ENCODE measurements at regions not wholly inside any gene's neighbourhood (a gene's known extent, or its start where the extent isn't known, plus 50 kb on each side); places are given as distances from the start of the nearest gene placed in this dataset.
A peak's percentile ranks its signal among the peaks of the same experiment; 100 is the strongest.

DNA sequence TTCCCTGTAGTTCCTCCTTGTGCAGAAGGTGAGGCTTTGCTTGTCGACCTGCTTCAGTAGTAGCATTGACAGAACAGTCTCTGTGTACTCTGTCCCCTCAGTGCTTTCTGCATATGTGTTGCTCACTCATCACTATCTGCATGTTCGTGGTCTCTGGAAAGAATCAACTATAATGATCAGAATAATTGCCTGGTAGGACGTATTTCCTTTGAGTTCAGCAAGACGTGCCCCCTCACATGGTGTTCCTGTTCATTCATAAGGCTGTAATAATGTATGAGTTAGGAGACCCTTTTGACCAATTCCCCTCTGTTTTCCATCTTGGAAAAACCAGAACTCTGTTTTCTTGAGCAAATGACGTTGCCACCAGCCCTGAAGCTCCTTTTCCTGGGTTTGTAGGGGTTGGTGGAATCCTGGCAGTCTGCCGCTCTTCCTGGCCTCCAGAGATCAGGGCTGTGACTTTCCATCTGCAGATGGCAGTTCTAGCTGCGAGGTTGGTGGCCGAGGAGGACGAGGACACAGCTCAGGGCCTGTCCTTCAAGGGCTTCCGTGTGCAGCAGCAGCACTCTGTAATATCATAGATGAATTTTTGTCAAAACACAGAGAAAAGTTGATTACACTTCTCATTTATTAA, 61.9 kb downstream of the EXOSC2 start:
- no peak for DNase-seq

DNA sequence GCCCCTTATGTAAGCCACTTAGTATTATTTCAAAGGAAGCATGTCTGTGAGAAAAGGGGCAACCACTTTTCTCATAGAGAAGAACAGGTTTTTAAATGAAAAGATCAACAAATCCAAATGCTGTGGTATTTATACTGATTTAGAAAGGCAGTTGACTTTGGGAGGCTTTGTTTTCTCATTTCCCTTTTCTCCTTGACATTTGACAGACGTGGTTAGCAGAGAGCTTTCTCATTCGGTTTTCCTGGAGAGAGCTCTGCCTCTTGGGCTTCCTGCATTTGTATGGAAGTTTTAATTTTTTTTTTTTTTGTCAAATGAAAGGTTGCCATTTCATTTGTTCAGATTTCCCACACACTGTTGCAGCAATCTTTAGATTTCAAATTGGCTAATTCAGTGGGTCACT, 62.5 kb downstream of the EXOSC2 start:
- no peak for DNase-seq

- no peak for DNase-seq
Measured at GRCh38 chr9:130756455-130757152, 63.0 kb downstream of the EXOSC2 start.

DNA sequence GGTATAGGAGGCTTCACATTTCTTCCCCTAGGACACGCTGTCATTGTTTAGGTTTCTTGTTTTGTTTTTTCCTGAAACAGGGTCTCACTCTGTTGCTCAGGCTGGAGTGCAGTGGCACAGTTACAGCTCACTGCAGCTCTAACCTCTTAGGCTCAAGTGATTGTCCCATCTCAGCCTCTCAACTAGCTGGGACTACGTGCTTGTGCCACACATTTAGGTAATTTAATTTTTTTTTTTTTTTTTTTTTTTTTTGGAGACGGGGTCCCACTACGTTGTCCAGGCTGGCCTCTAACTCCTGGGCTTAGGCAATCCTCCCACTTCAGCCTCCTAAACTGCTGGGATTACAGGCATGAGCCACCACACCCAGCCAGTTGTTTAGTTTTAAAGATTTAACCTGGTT, 66.2 kb downstream of the EXOSC2 start:
- no peak for DNase-seq

DNA sequence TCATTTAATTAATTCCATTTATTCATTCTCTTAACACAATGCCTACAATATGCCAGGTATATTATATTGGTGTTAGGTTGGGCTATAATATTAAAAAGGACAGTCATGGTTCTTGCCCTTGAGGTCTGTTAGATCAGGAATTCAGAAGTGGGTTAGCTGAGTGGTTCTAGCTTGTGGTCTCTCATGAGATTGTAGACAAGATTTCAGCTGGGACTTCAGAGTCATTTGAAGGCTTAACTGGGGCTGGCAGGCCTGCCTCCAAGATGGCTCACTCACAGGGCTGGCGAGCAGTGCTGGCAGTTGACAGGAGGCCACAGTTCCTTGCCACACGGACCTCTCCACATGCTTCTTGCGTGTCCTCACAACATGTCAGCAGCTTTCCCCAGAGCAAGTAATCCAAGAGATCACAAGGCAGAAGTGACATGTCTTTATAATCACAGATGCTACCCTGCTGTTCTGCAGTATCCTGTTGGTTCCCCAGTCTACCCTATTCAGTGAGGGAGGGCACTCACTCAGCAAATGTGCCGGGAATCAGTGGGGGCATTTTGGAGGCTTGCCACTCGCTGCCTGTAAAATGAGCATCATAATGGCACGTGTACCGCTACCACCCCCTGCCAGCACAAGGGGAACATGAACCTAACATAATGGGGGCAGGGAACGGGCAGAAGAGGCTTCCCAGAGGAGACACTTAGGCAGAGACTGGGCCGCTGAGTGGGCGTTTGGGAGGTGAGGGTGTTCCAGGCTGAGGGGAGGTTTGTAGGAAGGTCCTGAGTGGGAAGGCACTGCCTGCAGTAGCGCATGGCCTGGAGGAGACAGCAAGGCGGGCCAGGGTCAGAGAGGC, 70.0 kb downstream of the EXOSC2 start:
- DNase-seq, result no peak

GRCh38 chr9:130765137-130766020, 69.7 kb upstream of the ABL1 start:
- DNase-seq, result no peak

DNA sequence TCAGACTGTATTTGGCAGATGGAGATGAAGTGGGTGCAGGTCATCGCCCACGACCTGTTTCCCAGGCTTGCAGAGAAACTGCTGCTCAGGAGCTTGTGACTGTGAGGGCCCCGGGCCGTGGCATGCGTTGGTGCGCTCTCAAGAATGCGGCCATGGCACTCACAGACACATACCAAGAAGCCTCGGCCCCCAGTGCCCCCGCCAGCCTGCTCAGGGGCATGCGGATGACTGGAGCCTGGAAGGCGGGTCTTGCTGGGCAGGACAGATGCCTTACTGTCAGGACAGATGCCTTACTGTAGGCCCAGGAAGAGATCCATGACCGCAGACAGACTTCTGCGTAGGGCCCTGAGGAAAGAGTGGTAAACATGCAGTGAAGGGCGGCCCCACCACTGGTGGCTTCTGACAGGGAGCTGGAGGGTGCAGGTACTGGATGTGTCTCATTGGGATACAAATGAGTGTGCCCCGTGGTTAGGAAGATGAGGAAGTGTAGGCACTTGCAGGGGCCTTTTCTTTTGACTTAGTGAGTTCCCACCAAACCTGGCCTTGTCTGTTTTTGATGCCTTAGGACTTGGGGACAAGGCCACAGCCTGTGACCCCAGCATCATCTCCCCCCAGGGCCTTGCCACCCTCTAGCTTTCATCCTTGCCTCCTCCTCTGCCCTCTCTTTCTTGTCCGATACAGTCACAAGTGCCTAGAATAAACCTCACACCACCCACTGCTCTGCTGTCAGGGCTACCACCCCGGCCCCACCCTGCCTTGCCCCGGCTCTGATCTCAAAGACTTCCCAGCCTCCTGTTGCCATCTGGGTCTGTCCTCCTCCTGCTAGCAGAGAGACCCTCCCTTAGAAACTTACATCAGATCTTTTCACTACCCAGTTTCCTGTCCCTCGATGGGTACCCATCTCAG, 68.8 kb upstream of the ABL1 start:
- no peak for DNase-seq

GRCh38 chr9:130766927-130767307, 68.1 kb upstream of the ABL1 start:
- no peak for DNase-seq

DNA sequence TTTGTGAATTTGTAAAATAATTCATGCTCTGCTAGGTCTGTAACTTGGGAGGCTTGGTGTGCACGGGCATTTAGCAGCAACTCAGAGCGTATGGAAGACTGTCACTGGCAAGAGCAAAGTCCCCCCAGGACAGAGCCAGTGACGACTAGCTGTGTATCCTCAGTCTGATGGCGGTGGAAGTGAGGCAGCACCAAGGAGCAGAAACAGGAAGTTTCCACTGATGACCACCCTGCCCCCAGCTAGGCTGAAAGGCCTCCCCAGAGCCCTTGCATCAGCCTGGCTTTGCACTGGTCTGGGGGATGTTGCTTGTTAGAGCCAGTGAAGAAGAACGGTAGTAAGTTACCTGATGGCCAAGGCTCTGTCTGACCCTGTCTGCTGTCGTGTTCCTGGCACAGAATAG, 66.8 kb upstream of the ABL1 start:
- DNase-seq, result no peak

- no peak for DNase-seq
Measured at GRCh38 chr9:130768891-130769403, 66.1 kb upstream of the ABL1 start.

DNA sequence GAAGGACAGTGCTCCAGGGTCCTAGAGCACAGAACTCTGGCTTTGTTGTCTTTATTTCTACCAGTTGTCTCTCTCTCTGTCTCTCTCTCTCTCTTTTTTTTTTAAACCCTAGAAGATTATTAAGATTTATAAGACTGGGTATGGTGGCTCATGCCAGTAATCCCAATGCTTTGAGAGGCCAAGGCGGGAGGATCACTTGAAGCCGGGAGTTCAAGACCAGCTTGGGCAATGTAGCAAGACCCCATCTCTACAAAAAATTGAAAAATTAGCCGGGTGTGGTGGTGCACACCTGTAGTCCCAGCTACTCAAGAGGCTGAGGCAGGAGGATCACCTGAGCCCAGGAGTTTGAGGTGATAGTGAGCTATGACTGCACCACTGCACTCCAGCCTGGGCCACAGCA, 65.0 kb upstream of the ABL1 start:
- no peak for DNase-seq

DNA sequence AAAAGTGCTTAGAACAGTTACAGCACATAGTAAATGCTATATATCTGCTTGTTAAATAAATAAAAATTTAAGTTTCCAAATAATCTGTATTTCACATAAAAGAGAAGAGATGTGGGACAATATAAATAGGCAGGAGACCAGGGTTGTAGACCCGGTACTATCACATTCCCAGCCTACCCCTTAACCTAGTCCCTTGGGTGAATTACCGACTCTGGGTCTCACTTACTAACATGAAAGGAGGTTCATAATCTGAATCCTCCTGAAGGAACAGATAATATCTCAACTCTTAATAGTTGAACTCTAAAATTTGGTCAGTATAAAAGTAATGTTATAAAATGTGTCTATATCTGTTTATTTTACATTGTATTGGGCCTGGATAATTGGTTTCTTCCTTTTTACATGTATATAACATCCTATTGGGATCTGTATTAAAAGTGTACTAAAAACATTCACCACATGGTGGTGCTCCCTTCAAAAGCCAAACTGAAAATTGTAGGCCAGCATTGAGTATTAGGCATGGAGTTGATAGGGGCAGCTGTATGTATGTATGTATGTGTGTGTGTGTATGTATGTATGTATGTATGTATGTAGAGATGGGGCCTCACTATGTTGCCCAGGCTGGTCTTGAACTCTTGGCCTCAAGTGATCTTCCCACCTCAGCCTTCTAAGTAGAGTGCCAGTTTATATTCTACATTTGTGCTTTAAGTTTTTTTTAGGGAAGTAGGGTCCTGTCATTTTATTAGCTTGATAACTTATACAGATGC, 64.2 kb upstream of the ABL1 start:
- peak; percentile 16 for DNase-seq

DNA sequence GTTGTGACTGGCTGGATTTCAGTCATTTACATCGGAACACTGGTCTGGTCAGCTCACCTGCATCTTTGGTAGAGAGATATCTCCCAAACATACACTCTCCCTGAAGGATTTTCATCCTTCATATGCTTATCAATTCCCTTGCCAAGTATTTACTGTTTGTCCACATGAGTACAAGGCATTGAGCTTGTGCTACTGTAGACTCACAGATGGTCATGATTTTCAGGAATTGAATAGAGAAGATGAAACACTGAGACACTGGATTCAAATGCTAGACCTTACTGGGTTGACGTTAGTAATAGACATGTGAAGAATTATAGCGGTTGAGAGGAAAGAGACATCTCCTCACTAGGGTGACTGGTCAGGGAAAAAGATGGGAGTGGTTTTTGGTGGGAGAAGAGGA, 62.9 kb upstream of the ABL1 start:
- no peak for DNase-seq

DNA sequence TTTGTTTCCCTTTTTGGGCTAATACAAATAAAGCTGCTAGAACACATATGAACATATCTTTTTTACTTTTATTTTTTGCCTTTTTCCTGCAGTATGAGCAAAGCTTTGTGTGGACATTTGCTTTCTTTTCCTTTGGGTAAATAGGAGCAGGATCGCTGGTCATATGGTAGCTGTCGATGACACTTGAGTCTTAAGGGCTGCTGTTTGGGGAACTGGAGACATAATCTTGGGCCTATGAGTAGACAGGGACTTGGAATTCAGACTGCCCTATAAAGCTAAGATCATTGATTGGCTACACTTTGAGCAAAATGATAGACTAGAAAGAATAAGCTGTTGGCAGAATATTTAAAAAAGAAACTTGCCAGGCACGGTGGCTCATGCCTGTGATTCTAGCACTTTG, 60.9 kb upstream of the ABL1 start:
- no peak for DNase-seq

DNA sequence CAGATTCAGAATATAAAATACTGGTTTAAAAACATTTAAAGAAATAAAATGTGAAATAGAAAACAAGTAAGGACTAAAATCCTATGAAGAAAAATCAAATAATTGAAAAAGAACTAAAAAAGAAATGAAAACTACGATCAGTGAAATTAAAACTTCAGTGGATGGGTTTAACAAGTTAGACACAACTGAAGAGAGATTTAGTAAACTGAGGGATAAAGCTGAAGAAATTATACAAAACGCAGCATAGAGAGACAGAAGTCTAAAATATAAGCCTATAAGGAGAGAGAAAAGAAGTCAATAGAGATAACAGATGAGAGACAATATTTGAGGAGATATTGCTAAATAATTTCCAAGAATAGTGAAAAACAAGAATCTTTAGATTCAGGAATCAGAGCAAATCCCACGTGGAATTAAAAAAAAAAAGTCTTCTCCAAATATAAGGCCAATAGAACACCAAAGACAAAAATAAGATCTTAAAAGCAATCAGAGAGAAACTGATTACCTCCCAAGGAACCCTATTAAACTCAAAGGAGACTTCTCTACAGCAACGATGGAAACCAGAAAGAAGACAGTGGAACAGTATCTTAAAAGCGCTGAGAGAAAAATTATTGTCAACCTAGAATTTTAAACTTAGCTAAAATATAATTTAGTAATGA, 59.6 kb upstream of the ABL1 start:
- no peak for DNase-seq

DNA sequence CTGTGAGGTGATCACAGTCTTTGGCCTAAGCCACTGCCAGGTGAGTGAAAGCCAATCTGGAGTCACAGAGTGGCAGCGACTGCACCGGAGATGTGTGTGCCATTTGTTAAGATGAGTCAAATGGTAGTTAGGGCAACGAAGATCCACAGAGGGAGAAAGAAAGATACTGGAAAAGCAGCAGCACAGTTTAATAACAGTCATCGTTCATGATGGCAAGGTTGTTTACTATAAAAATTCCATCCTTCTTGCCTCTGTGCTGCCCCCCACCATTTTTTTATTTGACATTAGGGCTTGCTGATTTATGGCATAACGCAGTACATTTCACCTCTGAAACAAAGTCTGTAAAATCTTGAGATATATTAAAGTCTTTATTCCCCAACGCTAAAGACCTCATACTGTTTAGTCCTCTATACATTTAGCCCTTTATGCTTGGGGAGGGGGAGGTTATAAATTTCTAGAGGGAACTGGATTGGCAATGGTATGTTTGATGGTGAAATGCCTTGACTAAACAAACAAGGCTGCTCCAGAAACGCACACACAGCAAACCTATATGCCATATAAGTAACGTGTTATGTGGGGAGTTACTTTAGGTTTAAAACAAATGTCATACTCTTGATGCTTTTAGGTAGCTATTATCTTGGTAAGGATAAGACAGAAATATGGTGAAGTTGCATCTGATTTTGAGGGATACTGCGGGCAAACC, 55.8 kb upstream of the ABL1 start:
- no peak for DNase-seq

- no peak for DNase-seq
Measured at GRCh38 chr9:130780415-130780814, 54.6 kb upstream of the ABL1 start.

GRCh38 chr9:130780865-130781504, 54.1 kb upstream of the ABL1 start:
- no peak for DNase-seq

DNA sequence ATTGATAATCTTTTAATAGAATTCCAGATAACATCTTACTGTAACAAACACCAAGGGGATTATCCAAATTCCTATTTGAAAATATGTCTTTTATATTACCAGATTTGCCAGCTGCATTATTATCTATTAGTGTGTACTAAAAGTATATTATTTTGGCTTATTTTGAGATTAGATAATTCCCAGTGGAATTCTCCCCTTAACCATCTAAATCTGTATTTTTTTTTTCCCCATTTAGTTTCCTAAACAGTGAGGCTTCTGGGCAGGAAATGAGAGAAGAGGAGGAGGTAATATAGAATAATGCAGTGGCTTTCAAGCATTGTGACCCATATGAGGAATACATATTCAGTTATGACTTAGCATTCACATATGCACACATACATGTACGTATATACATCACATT, 53.5 kb upstream of the ABL1 start:
- DNase-seq, result no peak

Data from NCI-H526 treated with DMSO at 0.1 percent for 48 hours (cell line).